GM18909 (cell line): ENCODE measurements at regions not wholly inside any gene's neighbourhood (a gene's known extent, or its start where the extent isn't known, plus 50 kb on each side); places are given as distances from the start of the nearest gene placed in this dataset.

Source experiments
- ATAC-seq: cut with Tn5 transposase; IDR thresholded peaks from one replicate; pipeline ENCODE4 v1.9.1; 2021; ENCODE audit warnings: mild to moderate bottlenecking; ENCODE audit not compliant: unreplicated experiment, poor library complexity

- ATAC-seq, result no peak
Measured at GRCh38 chr2:8172661-8173060, 509.2 kb upstream of the ID2 start.

- ATAC-seq, result no peak
Measured at GRCh38 chr2:8174641-8175257, 507.1 kb upstream of the ID2 start.

GRCh38 chr2:8176887-8177286 lies 505.0 kb upstream of the ID2 start:
- no peak for ATAC-seq

GRCh38 chr2:8177566-8177965 lies 504.3 kb upstream of the ID2 start:
- ATAC-seq, result no peak

- ATAC-seq, result no peak
Measured at GRCh38 chr2:8178911-8179310, 502.9 kb upstream of the ID2 start.

- ATAC-seq, result no peak
Measured at GRCh38 chr2:8189316-8189715, 492.5 kb upstream of the ID2 start.

GRCh38 chr2:8190279-8190678 lies 491.6 kb upstream of the ID2 start:
- ATAC-seq, result no peak

- no peak for ATAC-seq
Measured at GRCh38 chr2:8191427-8191826, 490.4 kb upstream of the ID2 start.

- ATAC-seq, result no peak
Measured at GRCh38 chr2:8193146-8193545, 488.7 kb upstream of the ID2 start.

- ATAC-seq, result no peak
Measured at GRCh38 chr2:8193686-8194615, 487.9 kb upstream of the ID2 start.

GRCh38 chr2:8195784-8196183 lies 486.1 kb upstream of the ID2 start:
- no peak for ATAC-seq

- no peak for ATAC-seq
Measured at GRCh38 chr2:8196316-8196715, 485.5 kb upstream of the ID2 start.

GRCh38 chr2:8197101-8197500 lies 484.8 kb upstream of the ID2 start:
- ATAC-seq, result no peak

- no peak for ATAC-seq
Measured at GRCh38 chr2:8197825-8198224, 484.0 kb upstream of the ID2 start.

- no peak for ATAC-seq
Measured at GRCh38 chr2:8198766-8199382, 483.0 kb upstream of the ID2 start.

- peak; percentile 92 for ATAC-seq
Measured at GRCh38 chr2:8202132-8202531, 479.7 kb upstream of the ID2 start.

GRCh38 chr2:8203364-8203763 lies 478.5 kb upstream of the ID2 start:
- ATAC-seq, result no peak

- ATAC-seq, result no peak
Measured at GRCh38 chr2:8204711-8205110, 477.1 kb upstream of the ID2 start.

- no peak for ATAC-seq
Measured at GRCh38 chr2:8209494-8209893, 472.4 kb upstream of the ID2 start.

- ATAC-seq, result no peak
Measured at GRCh38 chr2:8211384-8211783, 470.5 kb upstream of the ID2 start.

- no peak for ATAC-seq
Measured at GRCh38 chr2:8212239-8212638, 469.6 kb upstream of the ID2 start.
